A673 (cell line): ENCODE measurements at regions not wholly inside any gene's neighbourhood (a gene's known extent, or its start where the extent isn't known, plus 50 kb on each side); places are given as distances from the start of the nearest gene placed in this dataset.

Experiments
- CTCF ChIP-seq: fragments of 300-800, 200-600 bp; sonication (generic); conservative IDR thresholded peaks from 2 replicates; pipeline ENCODE4 v1.5.1; 2017; ENCODE audit warnings: low read depth, mild to moderate bottlenecking, antibody characterized with exemption, low read length, moderate library complexity, mixed read lengths
- EZH2 ChIP-seq: fragments of 200-600 bp; sonication (generic); IDR thresholded peaks from 2 replicates; pipeline ENCODE4 v1.6.1; 2017; ENCODE audit warnings: borderline replicate concordance, low read depth, mild to moderate bottlenecking, mixed read lengths, antibody characterized with exemption, low read length; ENCODE audit not compliant: poor library complexity, severe bottlenecking

- no peak for TF ChIP-seq EZH2
- TF ChIP-seq CTCF, result no peak
Measured at GRCh38 chr5:125219710-125220109, 473.3 kb upstream of the ZNF608 start.
